Vagina (tissue), 2 donors: ENCODE measurements at regions not wholly inside any gene's neighbourhood (a gene's known extent, or its start where the extent isn't known, plus 50 kb on each side); places are given as distances from the start of the nearest gene placed in this dataset.

ENCODE experiments used
- CTCF ChIP-seq, 3 experiments: fragments of 450-650 bp in 2 of 3; fragments of 200-600 bp in 1 of 3; sonication (generic) in 1 of 3; IDR thresholded peaks; one replicate each; pipeline ENCODE4 v1.5.1; 2017 to 2019; ENCODE audit warnings: antibody characterized with exemption in 3 of 3, mild to moderate bottlenecking in 2 of 3, moderate library complexity in 2 of 3
- POLR2A ChIP-seq, 2 donors: fragments of 450-650 bp; IDR thresholded peaks; one replicate each; pipeline ENCODE4 v1.6.1; 2017; ENCODE audit warnings: antibody characterized with exemption in 2 of 2, mild to moderate bottlenecking in 2 of 2, moderate library complexity in 2 of 2

GRCh38 chr13:40344270-40345148 is 321.9 kb downstream of the FOXO1 start:
- TF ChIP-seq CTCF (IDR thresholded peaks at IDR 0.05) = no peak
- TF ChIP-seq POLR2A (IDR thresholded peaks at IDR 0.05) = no peak
